ENCODE measurements at regions not wholly inside any gene's neighbourhood (a gene's known extent, or its start where the extent isn't known, plus 50 kb on each side); places are given as distances from the start of the nearest gene placed in this dataset.

DNA sequence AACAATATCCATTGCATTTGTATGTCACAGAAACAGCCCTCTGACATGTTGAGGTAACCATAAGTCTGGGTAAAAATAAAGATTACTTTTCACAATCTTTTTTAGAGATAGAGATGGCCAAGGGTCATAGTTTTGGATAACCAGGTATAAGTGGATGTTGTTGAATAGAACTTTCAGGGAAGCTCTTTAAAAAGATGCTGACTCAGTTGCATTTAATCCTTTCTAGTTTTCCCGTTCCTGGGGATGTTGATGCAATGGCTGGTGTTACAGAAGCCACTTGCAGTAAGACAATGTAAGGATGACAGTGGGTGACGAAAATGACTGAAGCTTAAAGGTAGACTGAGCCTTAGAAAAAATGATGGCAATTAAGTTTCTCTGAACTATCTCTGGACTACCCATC is 1473.7 kb downstream of the AACS start:
- DNase-seq (ENCODE audit: low read depth, low spot score): no peak
- ChIA-PET SMC1A (ENCODE audit: uncharacterized antibody, unreplicated experiment) (no interaction called here), RAD21 (ENCODE audit: unreplicated experiment) (no interaction called here), POLR2A (no interaction called here), CTCF (no interaction called here)
- Histone ChIP-seq H3K4me3 (no peak overlapping the region), H3K27me3 (replicated peaks in 1 of 2; ENCODE audit: control insufficient read depth in 2 of 2, insufficient read depth in 2 of 2, low read length in 1 of 2) (no peaks in the 10 kb centered on the region), H4K20me1 (ENCODE audit: control insufficient read depth, insufficient read depth) (no peaks in the 10 kb centered on the region), H3K9ac (ENCODE audit: control insufficient read depth, insufficient read depth, low read length) (no peak overlapping the region), H3K9me3 (replicated peaks; ENCODE audit: control insufficient read depth, insufficient read depth, low read length) (no peaks in the 10 kb centered on the region), H3K27ac (ENCODE audit: control insufficient read depth, insufficient read depth) (no peak overlapping the region), H2AFZ (ENCODE audit: control insufficient read depth, low read depth, low read length) (no peak overlapping the region), H3K4me2 (ENCODE audit: control insufficient read depth, insufficient read depth) (no peak overlapping the region), H3K36me3 (ENCODE audit: control insufficient read depth in 2 of 2, insufficient read depth in 2 of 2, low read length in 1 of 2) (no peaks in the 10 kb centered on the region), H3K79me2 (ENCODE audit: control insufficient read depth, insufficient read depth, low read length) (no peaks in the 10 kb centered on the region), H3K4me1 (ENCODE audit: control insufficient read depth, insufficient read depth, low read length) (no peaks in the 10 kb centered on the region)
- FAIRE-seq: no peak
- in situ Hi-C loops (cut with MboI): no loop called here
- TF ChIP-seq SREBF2 (IDR thresholded peaks at IDR 0.05; ENCODE audit: low read length): no peak
- no peak for TF ChIP-seq MYB (IDR thresholded peaks at IDR 0.05; ENCODE audit: borderline replicate concordance, low read depth, low read length)
- TF ChIP-seq NR2C2 (IDR thresholded peaks at IDR 0.05; ENCODE audit: borderline replicate concordance, control insufficient read depth, insufficient read length, low read depth): no peak
- TF ChIP-seq USF2 (IDR thresholded peaks at IDR 0.05; ENCODE audit: borderline replicate concordance, low read depth, low read length): no peak
- TF ChIP-seq SRF (IDR thresholded peaks at IDR 0.05; ENCODE audit: low read depth in 2 of 2, low read length in 2 of 2): no peak
- no peak for TF ChIP-seq LARP7 (IDR thresholded peaks at IDR 0.05)
- no peak for TF ChIP-seq RBBP5 (conservative IDR thresholded peaks at IDR 0.05)
- TF ChIP-seq, protein P1, sequence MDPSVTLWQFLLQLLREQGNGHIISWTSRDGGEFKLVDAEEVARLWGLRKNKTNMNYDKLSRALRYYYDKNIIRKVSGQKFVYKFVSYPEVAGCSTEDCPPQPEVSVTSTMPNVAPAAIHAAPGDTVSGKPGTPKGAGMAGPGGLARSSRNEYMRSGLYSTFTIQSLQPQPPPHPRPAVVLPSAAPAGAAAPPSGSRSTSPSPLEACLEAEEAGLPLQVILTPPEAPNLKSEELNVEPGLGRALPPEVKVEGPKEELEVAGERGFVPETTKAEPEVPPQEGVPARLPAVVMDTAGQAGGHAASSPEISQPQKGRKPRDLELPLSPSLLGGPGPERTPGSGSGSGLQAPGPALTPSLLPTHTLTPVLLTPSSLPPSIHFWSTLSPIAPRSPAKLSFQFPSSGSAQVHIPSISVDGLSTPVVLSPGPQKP (IDR thresholded peaks at IDR 0.05; ENCODE audit: low read depth, low read length): no peak
- TF ChIP-seq CHD1 (IDR thresholded peaks at IDR 0.05; ENCODE audit: low read depth, low read length): no peak
- TF ChIP-seq BCL11A (IDR thresholded peaks at IDR 0.05; ENCODE audit: low read depth, low read length): no peak
- no peak for TF ChIP-seq YY1 (IDR thresholded peaks at IDR 0.05; ENCODE audit: low read depth, low read length)
- TF ChIP-seq ZNF207 (IDR thresholded peaks at IDR 0.05; ENCODE audit: borderline replicate concordance): no peak
- TF ChIP-seq, protein P2, sequence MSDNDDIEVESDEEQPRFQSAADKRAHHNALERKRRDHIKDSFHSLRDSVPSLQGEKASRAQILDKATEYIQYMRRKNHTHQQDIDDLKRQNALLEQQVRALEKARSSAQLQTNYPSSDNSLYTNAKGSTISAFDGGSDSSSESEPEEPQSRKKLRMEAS (IDR thresholded peaks at IDR 0.05; ENCODE audit: low read depth, low read length): no peak
- no peak for TF ChIP-seq TAF1 (IDR thresholded peaks at IDR 0.05; ENCODE audit: borderline replicate concordance, low read depth, low read length)
- TF ChIP-seq, protein P3, sequence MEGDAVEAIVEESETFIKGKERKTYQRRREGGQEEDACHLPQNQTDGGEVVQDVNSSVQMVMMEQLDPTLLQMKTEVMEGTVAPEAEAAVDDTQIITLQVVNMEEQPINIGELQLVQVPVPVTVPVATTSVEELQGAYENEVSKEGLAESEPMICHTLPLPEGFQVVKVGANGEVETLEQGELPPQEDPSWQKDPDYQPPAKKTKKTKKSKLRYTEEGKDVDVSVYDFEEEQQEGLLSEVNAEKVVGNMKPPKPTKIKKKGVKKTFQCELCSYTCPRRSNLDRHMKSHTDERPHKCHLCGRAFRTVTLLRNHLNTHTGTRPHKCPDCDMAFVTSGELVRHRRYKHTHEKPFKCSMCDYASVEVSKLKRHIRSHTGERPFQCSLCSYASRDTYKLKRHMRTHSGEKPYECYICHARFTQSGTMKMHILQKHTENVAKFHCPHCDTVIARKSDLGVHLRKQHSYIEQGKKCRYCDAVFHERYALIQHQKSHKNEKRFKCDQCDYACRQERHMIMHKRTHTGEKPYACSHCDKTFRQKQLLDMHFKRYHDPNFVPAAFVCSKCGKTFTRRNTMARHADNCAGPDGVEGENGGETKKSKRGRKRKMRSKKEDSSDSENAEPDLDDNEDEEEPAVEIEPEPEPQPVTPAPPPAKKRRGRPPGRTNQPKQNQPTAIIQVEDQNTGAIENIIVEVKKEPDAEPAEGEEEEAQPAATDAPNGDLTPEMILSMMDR (IDR thresholded peaks at IDR 0.05 in 2 of 3, conservative IDR thresholded peaks at IDR 0.05 in 1 of 3; ENCODE audit: control insufficient read depth in 2 of 3, extremely low read depth in 1 of 3, insufficient read depth in 1 of 3, low read depth in 3 of 3, low read length in 3 of 3): no peak
- no peak for TF ChIP-seq MTA2 (IDR thresholded peaks at IDR 0.05; ENCODE audit: low read depth)
- 0% methylated on average over 2 of the region's 2 CpGs for WGBS (ENCODE audit: insufficient coverage, insufficient replicate concordance, low lambda C conversion rate, missing lambda C conversion rate)
- intact Hi-C loops (cut with micrococcal nuclease; ENCODE audit: unreplicated experiment): no loop called here
- no TSS peak for BruUV-seq (replicated peaks)
- no peak for ATAC-seq
